ENCODE measurements at regions not wholly inside any gene's neighbourhood (a gene's known extent, or its start where the extent isn't known, plus 50 kb on each side); places are given as distances from the start of the nearest gene placed in this dataset.

- H3K9me3 Mint-ChIP-seq (ENCODE audit: unreplicated experiment) = no peaks in the 10 kb centered on the region
- TF ChIP-seq, protein P1, sequence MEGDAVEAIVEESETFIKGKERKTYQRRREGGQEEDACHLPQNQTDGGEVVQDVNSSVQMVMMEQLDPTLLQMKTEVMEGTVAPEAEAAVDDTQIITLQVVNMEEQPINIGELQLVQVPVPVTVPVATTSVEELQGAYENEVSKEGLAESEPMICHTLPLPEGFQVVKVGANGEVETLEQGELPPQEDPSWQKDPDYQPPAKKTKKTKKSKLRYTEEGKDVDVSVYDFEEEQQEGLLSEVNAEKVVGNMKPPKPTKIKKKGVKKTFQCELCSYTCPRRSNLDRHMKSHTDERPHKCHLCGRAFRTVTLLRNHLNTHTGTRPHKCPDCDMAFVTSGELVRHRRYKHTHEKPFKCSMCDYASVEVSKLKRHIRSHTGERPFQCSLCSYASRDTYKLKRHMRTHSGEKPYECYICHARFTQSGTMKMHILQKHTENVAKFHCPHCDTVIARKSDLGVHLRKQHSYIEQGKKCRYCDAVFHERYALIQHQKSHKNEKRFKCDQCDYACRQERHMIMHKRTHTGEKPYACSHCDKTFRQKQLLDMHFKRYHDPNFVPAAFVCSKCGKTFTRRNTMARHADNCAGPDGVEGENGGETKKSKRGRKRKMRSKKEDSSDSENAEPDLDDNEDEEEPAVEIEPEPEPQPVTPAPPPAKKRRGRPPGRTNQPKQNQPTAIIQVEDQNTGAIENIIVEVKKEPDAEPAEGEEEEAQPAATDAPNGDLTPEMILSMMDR (IDR thresholded peaks at IDR 0.05; ENCODE audit: insufficient read depth in 1 of 2, low read depth in 1 of 2, low read length in 1 of 2, severe bottlenecking in 1 of 2, unreplicated experiment in 1 of 2) = no peak
- no peak overlapping the region for H3K4me3 ChIP-seq (ENCODE audit: low read depth, low read length)
- H3K4me3 Mint-ChIP-seq (ENCODE audit: unreplicated experiment) = no peak overlapping the region
- H3K4me1 ChIP-seq = peaks cover 22% of the 10 kb centered on the region
- ChIA-PET POLR2A (no interaction called here), CTCF (no interaction called here)
- H3K27me3 Mint-ChIP-seq (ENCODE audit: insufficient read depth, unreplicated experiment) = no peaks in the 10 kb centered on the region
- no peak for DNase-seq
- 0 out of 2 replicates have a peak, but pooled peaks cover 8% of the 10 kb centered on the region for H3K9me3 ChIP-seq
- peaks cover 17% of the 10 kb centered on the region for H3K4me1 Mint-ChIP-seq (ENCODE audit: low read depth, unreplicated experiment)
- intact Hi-C loops (cut with micrococcal nuclease; ENCODE audit: unreplicated experiment) = no loop called here
- H3K36me3 ChIP-seq (ENCODE audit: control insufficient read depth, insufficient read depth, low read length) = no peaks in the 10 kb centered on the region
- no TSS peak for BruUV-seq (replicated peaks)
- no peaks in the 10 kb centered on the region for H3K36me3 Mint-ChIP-seq (ENCODE audit: insufficient read depth, unreplicated experiment)
- no peak overlapping the region for H3K27ac Mint-ChIP-seq (ENCODE audit: unreplicated experiment)
- no peaks in the 10 kb centered on the region for H3K27me3 ChIP-seq (replicated peaks; ENCODE audit: control insufficient read depth, insufficient read depth, low read length)
These were observed 477.1 kb downstream of the NSUN3 start for GRCh38 chr3:94539937-94540336.

DNA sequence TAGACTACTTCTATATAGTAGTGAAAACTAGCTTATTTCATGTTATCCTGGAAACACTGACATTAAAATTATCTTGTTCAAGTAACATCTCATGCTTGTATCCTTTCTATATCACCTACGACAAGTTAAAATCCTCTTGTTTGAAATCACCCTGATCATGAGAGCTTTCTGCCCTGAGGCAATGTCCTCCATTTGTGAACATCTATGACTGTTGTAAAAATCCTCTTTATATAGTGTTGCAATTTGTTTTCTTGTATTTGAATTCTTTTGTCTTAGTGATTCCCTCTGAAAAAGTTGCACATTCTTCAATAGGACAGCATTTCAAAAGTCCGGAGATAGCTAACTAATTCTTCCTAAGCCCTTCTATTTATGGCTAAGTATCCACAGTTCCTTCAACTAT, 480.3 kb downstream of the NSUN3 start:
- Mint-ChIP-seq H3K9me3 (ENCODE audit: unreplicated experiment) (peaks cover 4% of the 10 kb centered on the region), H3K27ac (ENCODE audit: unreplicated experiment) (no peak overlapping the region), H3K4me1 (ENCODE audit: low read depth, unreplicated experiment) (peaks cover 20% of the 10 kb centered on the region), H3K4me3 (ENCODE audit: unreplicated experiment) (no peak overlapping the region), H3K27me3 (ENCODE audit: insufficient read depth, unreplicated experiment) (no peaks in the 10 kb centered on the region), H3K36me3 (ENCODE audit: insufficient read depth, unreplicated experiment) (no peaks in the 10 kb centered on the region)
- Histone ChIP-seq H3K36me3 (ENCODE audit: control insufficient read depth, insufficient read depth, low read length) (no peaks in the 10 kb centered on the region), H3K27me3 (replicated peaks; ENCODE audit: control insufficient read depth, insufficient read depth, low read length) (no peaks in the 10 kb centered on the region), H3K4me3 (ENCODE audit: low read depth, low read length) (no peak overlapping the region), H3K9me3 (0 out of 2 replicates have a peak, but pooled peaks cover 8% of the 10 kb centered on the region), H3K4me1 (peaks cover 30% of the 10 kb centered on the region)
- no peak for DNase-seq
- ChIA-PET CTCF (no interaction called here), POLR2A (no interaction called here)
- intact Hi-C loops (cut with micrococcal nuclease; ENCODE audit: unreplicated experiment) = no loop called here
- TF ChIP-seq, protein P1 (IDR thresholded peaks at IDR 0.05; ENCODE audit: insufficient read depth in 1 of 2, low read depth in 1 of 2, low read length in 1 of 2, severe bottlenecking in 1 of 2, unreplicated experiment in 1 of 2) = no peak
- no TSS peak for BruUV-seq (replicated peaks)

- Histone ChIP-seq H3K27me3 (replicated peaks; ENCODE audit: control insufficient read depth, insufficient read depth, low read length) (no peaks in the 10 kb centered on the region), H3K36me3 (ENCODE audit: control insufficient read depth, insufficient read depth, low read length) (no peaks in the 10 kb centered on the region), H3K9me3 (0 out of 2 replicates have a peak, but pooled peaks cover 8% of the 10 kb centered on the region), H3K4me3 (ENCODE audit: low read depth, low read length) (no peak overlapping the region), H3K4me1 (peaks cover 30% of the 10 kb centered on the region)
- no TSS peak for BruUV-seq (replicated peaks)
- Mint-ChIP-seq H3K4me3 (ENCODE audit: unreplicated experiment) (peak overlapping the region; percentile 45), H3K4me1 (ENCODE audit: low read depth, unreplicated experiment) (peaks cover 20% of the 10 kb centered on the region), H3K27ac (ENCODE audit: unreplicated experiment) (peak overlapping the region; percentile 66), H3K27me3 (ENCODE audit: insufficient read depth, unreplicated experiment) (no peaks in the 10 kb centered on the region), H3K9me3 (ENCODE audit: unreplicated experiment) (peaks cover 9% of the 10 kb centered on the region), H3K36me3 (ENCODE audit: insufficient read depth, unreplicated experiment) (no peaks in the 10 kb centered on the region)
- intact Hi-C loops (cut with micrococcal nuclease; ENCODE audit: unreplicated experiment) = loop anchor here (1.0 kb wide), 2 partner anchors 20 to 43 kb away; no protein-coding TSS in a partner anchor
- CTCF ChIA-PET = no interaction called here
- POLR2A ChIA-PET = no interaction called here
- peak in 1 of 2 experiments; percentile 29 for DNase-seq
- TF ChIP-seq, protein P1 (IDR thresholded peaks at IDR 0.05; ENCODE audit: insufficient read depth in 1 of 2, low read depth in 1 of 2, low read length in 1 of 2, severe bottlenecking in 1 of 2, unreplicated experiment in 1 of 2) = no peak
These were observed 481.4 kb downstream of the NSUN3 start for GRCh38 chr3:94544131-94544789.

Data from Caco-2 (cell line).